Fibroblast of villous mesenchyme (primary cell): ENCODE measurements at regions not wholly inside any gene's neighbourhood (a gene's known extent, or its start where the extent isn't known, plus 50 kb on each side); places are given as distances from the start of the nearest gene placed in this dataset.

Experiments used
- DNase-seq: peaks from one replicate; pipeline ENCODE4 v3.0.0-alpha.2; 2010; ENCODE audit warnings: low read depth
- H3K4me3 ChIP-seq: 2 replicates; pipeline ENCODE4 v1.5.1; 2011; ENCODE audit warnings: low read depth, mild to moderate bottlenecking, low read length
- CTCF ChIP-seq: IDR thresholded peaks from 2 replicates; pipeline ENCODE4 v1.5.1; 2012; ENCODE audit warnings: low read depth, mild to moderate bottlenecking, low read length; ENCODE audit not compliant: insufficient read depth

- H3K4me3 ChIP-seq, result no peak overlapping the region
- no peak for DNase-seq
- TF ChIP-seq CTCF, result no peak
Measured at GRCh38 chr3:72128921-72129320, 344.0 kb upstream of the PROK2 start.

- no peak for DNase-seq
- no peak for TF ChIP-seq CTCF
Measured at GRCh38 chr3:72127844-72128243, 342.9 kb upstream of the PROK2 start.

GRCh38 chr3:72127224-72127612, 342.3 kb upstream of the PROK2 start:
- H3K4me3 ChIP-seq, result no peak overlapping the region
- no peak for DNase-seq
- TF ChIP-seq CTCF, result no peak

More at GRCh38 chr3:72127844-72128243, 342.9 kb upstream of the PROK2 start:
- H3K4me3 ChIP-seq, result no peak overlapping the region

GRCh38 chr3:72126441-72127223, 341.7 kb upstream of the PROK2 start:
- DNase-seq, result no peak
- no peak for TF ChIP-seq CTCF
- no peak overlapping the region for H3K4me3 ChIP-seq

- no peak for TF ChIP-seq CTCF
- DNase-seq, result peak; percentile 93
- H3K4me3 ChIP-seq, result no peak overlapping the region
Measured at GRCh38 chr3:72123908-72124441, 339.0 kb upstream of the PROK2 start.

GRCh38 chr3:72120806-72121778, 336.1 kb upstream of the PROK2 start:
- no peak overlapping the region for H3K4me3 ChIP-seq
- TF ChIP-seq CTCF, result no peak
- no peak for DNase-seq
